Neural cell (in vitro differentiated cells): ENCODE measurements at regions not wholly inside any gene's neighbourhood (a gene's known extent, or its start where the extent isn't known, plus 50 kb on each side); places are given as distances from the start of the nearest gene placed in this dataset.

Experiments used
- H2AFZ ChIP-seq: fragments of 200-600, 300-800 bp; sonication (generic), shearing (Covaris generic); 2 replicates; pipeline ENCODE4 v1.6.0; 2014; ENCODE audit warnings: low read depth, mild to moderate bottlenecking, antibody characterized with exemption, low read length, moderate library complexity
- H3F3A ChIP-seq: fragments of 200-600 bp; shearing (Covaris generic); 2 replicates; pipeline ENCODE4 v1.6.1; 2016; ENCODE audit warnings: mild to moderate bottlenecking, moderate library complexity, mixed read lengths, antibody characterized with exemption, low read length; ENCODE audit not compliant: insufficient read depth, poor library complexity, severe bottlenecking
- H3K27ac ChIP-seq: fragments of 200-600, 300-800 bp; sonication (generic), shearing (Covaris generic); 2 replicates; pipeline ENCODE4 v1.5.1; 2014; ENCODE audit warnings: mild to moderate bottlenecking, low read length, moderate library complexity
- H3K27me3 ChIP-seq: fragments of 300-800, 200-600 bp; sonication (generic), shearing (Covaris generic); 2 replicates; pipeline ENCODE4 v1.6.0; 2014; ENCODE audit warnings: mild to moderate bottlenecking, low read depth, low read length, moderate library complexity; ENCODE audit not compliant: insufficient read depth
- H3K36me3 ChIP-seq: fragments of 300-800, 200-600 bp; sonication (generic), shearing (Covaris generic); 2 replicates; pipeline ENCODE4 v1.5.1; 2014; ENCODE audit warnings: mild to moderate bottlenecking, antibody characterized with exemption, low read length, moderate library complexity; ENCODE audit not compliant: insufficient read depth
- H3K4me2 ChIP-seq: fragments of 300-800, 200-600 bp; sonication (generic), shearing (Covaris generic); 2 replicates; pipeline ENCODE4 v1.6.0; 2014; ENCODE audit warnings: mild to moderate bottlenecking, low read length
- H3K4me3 ChIP-seq: fragments of 300-800, 200-600 bp; sonication (generic), shearing (Covaris generic); 2 replicates; pipeline ENCODE4 v1.5.1; 2014; ENCODE audit warnings: mild to moderate bottlenecking, low read length, moderate library complexity
- H3K79me2 ChIP-seq: fragments of 200-600 bp; shearing (Covaris generic); replicated peaks from 2 replicates; pipeline ENCODE4 v1.6.0; 2014; ENCODE audit warnings: mild to moderate bottlenecking, low read length, moderate library complexity; ENCODE audit not compliant: insufficient read depth
- H3K9ac ChIP-seq: fragments of 300-800, 200-600 bp; sonication (generic), shearing (Covaris generic); 2 replicates; pipeline ENCODE4 v1.6.1; 2016; ENCODE audit warnings: mild to moderate bottlenecking, low read length, mixed read lengths
- H3K9me2 ChIP-seq: fragments of 200-600 bp; shearing (Covaris generic); 2 replicates; pipeline ENCODE4 v1.6.1; 2016; ENCODE audit warnings: mild to moderate bottlenecking, low read length, mixed read lengths; ENCODE audit not compliant: insufficient read depth
- H3K9me3 ChIP-seq: fragments of 200-600, 300-800 bp; sonication (generic), shearing (Covaris generic); 2 replicates; pipeline ENCODE4 v1.6.1; 2016; ENCODE audit warnings: mild to moderate bottlenecking, mixed run types, low read length, moderate library complexity, mixed read lengths
- H4K20me1 ChIP-seq: fragments of 200-600 bp; shearing (Covaris generic); 2 replicates; pipeline ENCODE4 v1.6.1; 2016; ENCODE audit warnings: mild to moderate bottlenecking, mixed run types; ENCODE audit not compliant: insufficient read depth
- CTCF ChIP-seq: fragments of 450-650 bp; IDR thresholded peaks from 2 replicates; pipeline ENCODE4 v1.5.1; 2014; ENCODE audit warnings: antibody characterized with exemption, mild to moderate bottlenecking, moderate library complexity; ENCODE audit not compliant: poor library complexity, severe bottlenecking
- EP300 ChIP-seq: fragments of 450-650 bp; conservative IDR thresholded peaks from 2 replicates; pipeline ENCODE4 v1.6.1; 2014; ENCODE audit warnings: antibody characterized with exemption, mild to moderate bottlenecking, moderate library complexity; ENCODE audit not compliant: poor library complexity, severe bottlenecking
- EZH2 ChIP-seq: fragments of 200-600, 300-800 bp; shearing (Covaris generic), sonication (generic); IDR thresholded peaks from 2 replicates; pipeline ENCODE4 v1.6.1; 2014; ENCODE audit warnings: antibody characterized with exemption, low read length, borderline replicate concordance, mild to moderate bottlenecking; ENCODE audit not compliant: insufficient read depth, poor library complexity, severe bottlenecking
- MXI1 ChIP-seq: fragments of 450-650 bp; conservative IDR thresholded peaks from 2 replicates; pipeline ENCODE4 v1.6.1; 2014; ENCODE audit warnings: antibody characterized with exemption, mild to moderate bottlenecking; ENCODE audit not compliant: poor library complexity, severe bottlenecking
- POLR2AphosphoS5 ChIP-seq: IDR thresholded peaks from 2 replicates; pipeline ENCODE4 v1.6.1; 2012
- RAD21 ChIP-seq: fragments of 450-650 bp; conservative IDR thresholded peaks from 2 replicates; pipeline ENCODE4 v1.6.1; 2014; ENCODE audit warnings: antibody characterized with exemption, mild to moderate bottlenecking, moderate library complexity
- REST ChIP-seq: IDR thresholded peaks from 2 replicates; pipeline ENCODE4 v1.6.1; 2012; ENCODE audit warnings: borderline replicate concordance
- TAF1 ChIP-seq: IDR thresholded peaks from 2 replicates; pipeline ENCODE4 v1.6.1; 2012; ENCODE audit warnings: low read depth

- Histone ChIP-seq H3K79me2 (no peaks in the 10 kb centered on the region), H3K36me3 (no peaks in the 10 kb centered on the region), H3F3A (no peaks in the 10 kb centered on the region), H3K9me2 (no peaks in the 10 kb centered on the region), H3K4me2 (no peak overlapping the region), H4K20me1 (no peaks in the 10 kb centered on the region), H3K9me3 (no peaks in the 10 kb centered on the region), H3K4me3 (no peak overlapping the region), H3K27ac (no peak overlapping the region), H2AFZ (no peak overlapping the region), H3K27me3 (no peaks in the 10 kb centered on the region), H3K9ac (no peak overlapping the region)
- TF ChIP-seq RAD21 (no peak), EZH2 (no peak), EP300 (no peak), CTCF (no peak)
Observed at GRCh38 chr1:42086146-42086545, 67.1 kb upstream of the GUCA2B start.

DNA sequence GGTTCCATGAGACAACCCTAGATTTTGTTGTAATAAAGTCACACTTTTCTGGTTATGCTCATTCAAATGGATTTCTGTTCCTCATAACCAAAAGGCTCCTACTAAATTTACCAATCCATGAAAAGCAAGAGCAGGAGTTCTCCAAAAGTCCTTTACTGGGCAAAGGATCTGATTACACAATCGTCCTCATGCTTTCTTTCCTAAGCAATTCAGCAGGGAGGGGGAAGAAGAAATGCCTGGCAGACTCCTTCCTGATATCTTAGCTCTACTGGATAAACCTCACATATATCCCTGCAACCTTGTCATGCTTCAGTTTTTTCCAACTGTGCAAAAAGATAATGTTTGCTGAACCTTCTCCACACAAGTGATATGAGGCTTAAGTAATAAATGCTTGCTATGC, 67.6 kb upstream of the GUCA2B start:
- no peaks in the 10 kb centered on the region for H3K79me2 ChIP-seq
- no peaks in the 10 kb centered on the region for H3K9me3 ChIP-seq
- no peak overlapping the region for H3K27ac ChIP-seq
- H2AFZ ChIP-seq: no peak overlapping the region
- no peak overlapping the region for H3K9ac ChIP-seq
- no peak overlapping the region for H3K4me2 ChIP-seq
- no peaks in the 10 kb centered on the region for H3F3A ChIP-seq
- no peaks in the 10 kb centered on the region for H3K9me2 ChIP-seq
- no peak overlapping the region for H3K4me3 ChIP-seq
- H3K36me3 ChIP-seq: no peaks in the 10 kb centered on the region
- H4K20me1 ChIP-seq: no peaks in the 10 kb centered on the region
- H3K27me3 ChIP-seq: no peaks in the 10 kb centered on the region
- TF ChIP-seq MXI1 (no peak), REST (no peak), EZH2 (no peak), EP300 (no peak), RAD21 (no peak), TAF1 (no peak), CTCF (no peak), POLR2AphosphoS5 (no peak)
